Astrocyte (in vitro differentiated cells and primary cell): ENCODE measurements at regions not wholly inside any gene's neighbourhood (a gene's known extent, or its start where the extent isn't known, plus 50 kb on each side); places are given as distances from the start of the nearest gene placed in this dataset.

Experiments
- EZH2 ChIP-seq: IDR thresholded peaks from 2 replicates; pipeline ENCODE4 v1.6.1; 2012; ENCODE audit warnings: mild to moderate bottlenecking, low read length, inconsistent platforms; ENCODE audit not compliant: insufficient read depth
- TF ChIP-seq, protein P1 (sequence below): IDR thresholded peaks from 2 replicates; pipeline ENCODE4 v1.5.1; 2011; ENCODE audit warnings: low read depth, mild to moderate bottlenecking, inconsistent platforms, low read length, moderate library complexity; ENCODE audit not compliant: insufficient read depth

DNA sequence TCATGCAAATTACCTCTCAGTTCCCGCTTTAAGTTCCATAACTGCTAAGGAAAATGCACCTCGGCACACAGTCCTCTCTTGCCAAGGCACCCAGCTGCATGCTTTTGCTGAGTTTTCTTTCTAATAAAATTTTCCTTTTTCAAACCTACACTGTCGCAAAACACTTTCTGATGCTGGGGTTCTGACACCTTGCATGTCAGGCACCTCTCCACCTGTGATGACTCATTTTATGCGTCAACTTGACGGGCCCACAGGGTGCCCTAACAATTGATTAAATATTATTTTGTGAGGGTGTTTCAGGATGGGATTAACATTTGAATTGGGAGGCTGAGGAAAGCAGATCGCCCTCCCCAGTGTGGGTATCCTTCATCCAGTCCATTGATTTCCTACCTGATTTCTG, 291.0 kb upstream of the STS start:
- TF ChIP-seq, protein P1, sequence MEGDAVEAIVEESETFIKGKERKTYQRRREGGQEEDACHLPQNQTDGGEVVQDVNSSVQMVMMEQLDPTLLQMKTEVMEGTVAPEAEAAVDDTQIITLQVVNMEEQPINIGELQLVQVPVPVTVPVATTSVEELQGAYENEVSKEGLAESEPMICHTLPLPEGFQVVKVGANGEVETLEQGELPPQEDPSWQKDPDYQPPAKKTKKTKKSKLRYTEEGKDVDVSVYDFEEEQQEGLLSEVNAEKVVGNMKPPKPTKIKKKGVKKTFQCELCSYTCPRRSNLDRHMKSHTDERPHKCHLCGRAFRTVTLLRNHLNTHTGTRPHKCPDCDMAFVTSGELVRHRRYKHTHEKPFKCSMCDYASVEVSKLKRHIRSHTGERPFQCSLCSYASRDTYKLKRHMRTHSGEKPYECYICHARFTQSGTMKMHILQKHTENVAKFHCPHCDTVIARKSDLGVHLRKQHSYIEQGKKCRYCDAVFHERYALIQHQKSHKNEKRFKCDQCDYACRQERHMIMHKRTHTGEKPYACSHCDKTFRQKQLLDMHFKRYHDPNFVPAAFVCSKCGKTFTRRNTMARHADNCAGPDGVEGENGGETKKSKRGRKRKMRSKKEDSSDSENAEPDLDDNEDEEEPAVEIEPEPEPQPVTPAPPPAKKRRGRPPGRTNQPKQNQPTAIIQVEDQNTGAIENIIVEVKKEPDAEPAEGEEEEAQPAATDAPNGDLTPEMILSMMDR = no peak
- no peak for TF ChIP-seq EZH2
